Cardiac muscle cell (in vitro differentiated cells and primary cell): ENCODE measurements at regions not wholly inside any gene's neighbourhood (a gene's known extent, or its start where the extent isn't known, plus 50 kb on each side); places are given as distances from the start of the nearest gene placed in this dataset.

ENCODE experiments used
- DNase-seq, 2 donors: peaks; one replicate each; pipeline versions ENCODE4 v3.0.0 to v3.0.0-alpha.2; 2010 to 2017; ENCODE audit warnings: low read depth in 1 of 2, low spot score in 1 of 2
- H3K27ac ChIP-seq: fragments of 200-600 bp; sonication (generic); 2 replicates; pipeline ENCODE4 v1.5.1; 2016
- H3K27me3 ChIP-seq: fragments of 200-600 bp; sonication (generic); 2 replicates; pipeline ENCODE4 v1.6.0; 2016; ENCODE audit warnings: control low read depth
- H3K36me3 ChIP-seq: fragments of 200-600 bp; sonication (generic); 2 replicates; pipeline ENCODE4 v1.5.1; 2016; ENCODE audit warnings: control low read depth
- H3K4me1 ChIP-seq: fragments of 200-600 bp; sonication (generic); 2 replicates; pipeline ENCODE4 v1.8.1; 2017; ENCODE audit warnings: low read depth, mild to moderate bottlenecking, mixed run types
- H3K4me3 ChIP-seq: fragments of 200-600 bp; sonication (generic); 2 replicates; pipeline ENCODE4 v1.5.1; 2016; ENCODE audit warnings: mild to moderate bottlenecking
- H3K9me3 ChIP-seq: fragments of 200-600 bp; sonication (generic); 2 replicates; pipeline ENCODE4 v1.5.1; 2017; ENCODE audit warnings: low read depth, mild to moderate bottlenecking, control low read depth
- CTCF ChIP-seq: IDR thresholded peaks from 2 replicates; pipeline ENCODE4 v1.5.1; 2012; ENCODE audit warnings: low read depth, mild to moderate bottlenecking, low read length

DNA sequence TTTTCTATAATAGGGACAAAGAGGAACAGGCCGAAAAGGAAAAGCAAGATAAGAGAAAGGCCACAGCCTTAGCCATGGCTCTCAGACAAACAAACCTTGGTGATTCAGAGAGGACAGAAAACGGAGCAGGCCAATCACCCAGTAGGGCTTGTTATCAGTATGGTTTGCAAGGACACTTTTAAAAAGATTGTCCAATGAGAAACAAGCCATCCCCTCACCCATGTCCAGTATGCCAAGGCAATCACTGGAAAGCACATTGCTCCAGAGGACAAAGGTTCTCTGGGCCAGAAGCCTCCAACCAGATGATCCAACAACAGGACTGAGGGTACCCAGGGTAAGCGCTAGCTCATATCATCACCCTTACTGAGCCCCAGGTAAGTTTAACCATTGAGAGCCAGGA lies 243.8 kb upstream of the BTG1 start:
- TF ChIP-seq CTCF = no peak
- Histone ChIP-seq H3K27me3 (no peaks in the 10 kb centered on the region), H3K27ac (no peak overlapping the region), H3K36me3 (no peaks in the 10 kb centered on the region), H3K4me3 (no peak overlapping the region), H3K9me3 (no peaks in the 10 kb centered on the region), H3K4me1 (no peaks in the 10 kb centered on the region)
- DNase-seq = no peak

GRCh38 chr12:92385296-92385695 lies 239.7 kb upstream of the BTG1 start:
- no peak for DNase-seq
- Histone ChIP-seq H3K4me3 (no peak overlapping the region), H3K9me3 (no peaks in the 10 kb centered on the region), H3K36me3 (no peaks in the 10 kb centered on the region), H3K4me1 (no peaks in the 10 kb centered on the region), H3K27ac (no peak overlapping the region), H3K27me3 (no peaks in the 10 kb centered on the region)
- no peak for TF ChIP-seq CTCF

GRCh38 chr12:92384571-92384970 lies 238.9 kb upstream of the BTG1 start:
- DNase-seq = no peak
- no peak overlapping the region for H3K27ac ChIP-seq

GRCh38 chr12:92382383-92382878 lies 236.8 kb upstream of the BTG1 start:
- Histone ChIP-seq H3K4me3 (no peak overlapping the region), H3K4me1 (no peaks in the 10 kb centered on the region), H3K36me3 (no peaks in the 10 kb centered on the region), H3K27ac (no peak overlapping the region), H3K9me3 (no peaks in the 10 kb centered on the region), H3K27me3 (no peaks in the 10 kb centered on the region)
- TF ChIP-seq CTCF = no peak
- no peak for DNase-seq

More at GRCh38 chr12:92384571-92384970, 238.9 kb upstream of the BTG1 start:
- no peaks in the 10 kb centered on the region for H3K36me3 ChIP-seq
- no peaks in the 10 kb centered on the region for H3K27me3 ChIP-seq
- H3K4me1 ChIP-seq = no peaks in the 10 kb centered on the region
- no peaks in the 10 kb centered on the region for H3K9me3 ChIP-seq
- H3K4me3 ChIP-seq = no peak overlapping the region
- no peak for TF ChIP-seq CTCF

DNA sequence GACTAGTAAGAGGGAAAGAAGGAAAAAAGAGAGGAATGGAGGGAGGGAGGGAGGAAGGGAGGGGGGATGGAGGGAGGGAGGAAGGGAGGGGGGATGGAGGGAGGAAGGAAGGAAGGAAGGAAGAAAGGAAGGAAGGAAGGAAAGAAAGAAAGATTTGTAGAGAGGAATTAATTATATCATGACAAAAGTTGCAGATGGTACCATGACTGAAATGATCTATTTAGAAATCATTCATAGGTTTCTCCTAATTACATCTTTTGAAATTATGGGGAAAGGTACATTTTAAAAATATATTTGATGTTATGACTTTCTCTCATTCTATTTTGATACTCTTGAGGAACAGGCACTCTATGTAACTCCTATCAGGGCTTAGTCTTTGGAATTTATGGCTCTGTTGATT lies 236.2 kb upstream of the BTG1 start:
- H3K27ac ChIP-seq = no peak overlapping the region
- H3K4me3 ChIP-seq = no peak overlapping the region
- no peaks in the 10 kb centered on the region for H3K27me3 ChIP-seq
- H3K9me3 ChIP-seq = no peaks in the 10 kb centered on the region
- no peak for DNase-seq
- TF ChIP-seq CTCF = no peak
- H3K4me1 ChIP-seq = no peaks in the 10 kb centered on the region
- H3K36me3 ChIP-seq = no peaks in the 10 kb centered on the region
